NCI-H345 treated with DMSO at 0.1 percent for 48 hours (cell line): ENCODE measurements at regions not wholly inside any gene's neighbourhood (a gene's known extent, or its start where the extent isn't known, plus 50 kb on each side); places are given as distances from the start of the nearest gene placed in this dataset.
"Not testable (repeated sequence)": the region's sequence is repeated elsewhere in the genome, so short reads cannot be mapped to it uniquely, and the experiment has no call there.

Source experiments
- DNase-seq: peaks from one replicate; lab custom pipeline; 2025; ENCODE audit not compliant: unreplicated experiment; lab: John Stamatoyannopoulos, UW

- no peak for DNase-seq
Measured at GRCh38 chr6:122143813-122144601, 255.4 kb upstream of the HSF2 start.

- DNase-seq: no peak
Measured at GRCh38 chr6:122145246-122145645, 254.2 kb upstream of the HSF2 start.

- no peak for DNase-seq
Measured at GRCh38 chr6:122145741-122146240, 253.7 kb upstream of the HSF2 start.

- DNase-seq: no peak
Measured at GRCh38 chr6:122147291-122147690, 252.2 kb upstream of the HSF2 start.

- DNase-seq: no peak
Measured at GRCh38 chr6:122151066-122151465, 248.4 kb upstream of the HSF2 start.

GRCh38 chr6:122151763-122152162, 247.7 kb upstream of the HSF2 start:
- DNase-seq: no peak

GRCh38 chr6:122153557-122153956, 245.9 kb upstream of the HSF2 start:
- no peak for DNase-seq

- DNase-seq: no peak
Measured at GRCh38 chr6:122154155-122154554, 245.3 kb upstream of the HSF2 start.

GRCh38 chr6:122154912-122155575, 244.4 kb upstream of the HSF2 start:
- DNase-seq: no peak

- no peak for DNase-seq
Measured at GRCh38 chr6:122161136-122161535, 238.3 kb upstream of the HSF2 start.

GRCh38 chr6:122165014-122165413, 234.4 kb upstream of the HSF2 start:
- DNase-seq: no peak

GRCh38 chr6:122170274-122170673, 229.2 kb upstream of the HSF2 start:
- no peak for DNase-seq

GRCh38 chr6:122178988-122179387, 220.5 kb upstream of the HSF2 start:
- no peak for DNase-seq

- DNase-seq: no peak
Measured at GRCh38 chr6:122180132-122180531, 219.3 kb upstream of the HSF2 start.

- no peak for DNase-seq
Measured at GRCh38 chr6:122182061-122182460, 217.4 kb upstream of the HSF2 start.

- DNase-seq: no peak
Measured at GRCh38 chr6:122184401-122184827, 215.0 kb upstream of the HSF2 start.

GRCh38 chr6:122185458-122185857, 214.0 kb upstream of the HSF2 start:
- not testable (repeated sequence) for DNase-seq

- DNase-seq: no peak
Measured at GRCh38 chr6:122187186-122187585, 212.3 kb upstream of the HSF2 start.

GRCh38 chr6:122198922-122199321, 200.5 kb upstream of the HSF2 start:
- DNase-seq: no peak

GRCh38 chr6:122200440-122200839, 199.0 kb upstream of the HSF2 start:
- no peak for DNase-seq

- no peak for DNase-seq
Measured at GRCh38 chr6:122202576-122203137, 196.8 kb upstream of the HSF2 start.

- no peak for DNase-seq
Measured at GRCh38 chr6:122207061-122207460, 192.4 kb upstream of the HSF2 start.
